ENCODE measurements at regions not wholly inside any gene's neighbourhood (a gene's known extent, or its start where the extent isn't known, plus 50 kb on each side); places are given as distances from the start of the nearest gene placed in this dataset.
"Not testable (repeated sequence)": the region's sequence is repeated elsewhere in the genome, so short reads cannot be mapped to it uniquely, and the experiment has no call there.

- no peak for DNase-seq
These were observed 57.9 kb downstream of the FANCF start for GRCh38 chr11:22567759-22568158.

- DNase-seq: no peak
These were observed 59.3 kb downstream of the FANCF start for GRCh38 chr11:22566293-22566692.

GRCh38 chr11:22561283-22561682 lies 64.3 kb downstream of the FANCF start:
- DNase-seq: no peak

GRCh38 chr11:22559416-22559815 lies 66.2 kb downstream of the FANCF start:
- no peak for DNase-seq

- peak; percentile 7 for DNase-seq
These were observed 67.0 kb downstream of the FANCF start for GRCh38 chr11:22558664-22559063.

- DNase-seq: no peak
These were observed 69.2 kb downstream of the FANCF start for GRCh38 chr11:22556381-22556780.

GRCh38 chr11:22555881-22556280 lies 69.7 kb downstream of the FANCF start:
- DNase-seq: no peak

GRCh38 chr11:22554221-22554620 lies 71.4 kb downstream of the FANCF start:
- no peak for DNase-seq

GRCh38 chr11:22552885-22553284 lies 72.7 kb downstream of the FANCF start:
- DNase-seq: no peak

GRCh38 chr11:22546746-22547145 lies 78.9 kb downstream of the FANCF start:
- no peak for DNase-seq

- no peak for DNase-seq
These were observed 82.4 kb downstream of the FANCF start for GRCh38 chr11:22543261-22543660.

GRCh38 chr11:22539821-22540256 lies 85.8 kb downstream of the FANCF start:
- DNase-seq: peak; percentile 8

- DNase-seq: peak; percentile 1
These were observed 89.6 kb downstream of the FANCF start for GRCh38 chr11:22536071-22536470.

- not testable (repeated sequence) for DNase-seq
These were observed 96.8 kb downstream of the FANCF start for GRCh38 chr11:22528612-22529429.

GRCh38 chr11:22522225-22522624 lies 103.4 kb downstream of the FANCF start:
- no peak for DNase-seq

GRCh38 chr11:22521226-22521625 lies 104.4 kb downstream of the FANCF start:
- DNase-seq: peak; percentile 27

GRCh38 chr11:22520521-22520920 lies 105.1 kb downstream of the FANCF start:
- DNase-seq: no peak

- DNase-seq: not testable (repeated sequence)
These were observed 107.3 kb downstream of the FANCF start for GRCh38 chr11:22518344-22518743.

- DNase-seq: no peak
These were observed 109.5 kb downstream of the FANCF start for GRCh38 chr11:22516111-22516510.

- no peak for DNase-seq
These were observed 113.2 kb downstream of the FANCF start for GRCh38 chr11:22512457-22512856.

- peak; percentile 42 for DNase-seq
These were observed 114.9 kb downstream of the FANCF start for GRCh38 chr11:22510741-22511140.

GRCh38 chr11:22510010-22510409 lies 115.6 kb downstream of the FANCF start:
- no peak for DNase-seq

GRCh38 chr11:22508665-22509064 lies 117.0 kb downstream of the FANCF start:
- no peak for DNase-seq

- DNase-seq: no peak
These were observed 128.1 kb downstream of the FANCF start for GRCh38 chr11:22497474-22497873.

Data from HCEC 1CT (cell line).